ENCODE measurements at regions not wholly inside any gene's neighbourhood (a gene's known extent, or its start where the extent isn't known, plus 50 kb on each side); places are given as distances from the start of the nearest gene placed in this dataset.

- POLR2A ChIA-PET (ENCODE audit: low non-redundant PET): no interaction called here
- no peak for TF ChIP-seq CTCF (conservative IDR thresholded peaks at IDR 0.05; ENCODE audit: low read depth)
- CTCF ChIA-PET: interaction anchor here (0.6 kb wide), 1 partner anchor 568 kb away, joined by 3 read pairs; no protein-coding TSS in a partner anchor
- no peak for DNase-seq (ENCODE audit: low spot score)
- H3K27ac ChIP-seq: no peak overlapping the region
These were observed 1097.4 kb downstream of the TTLL7 start for GRCh38 chr1:82901561-82901960.

- no peak for TF ChIP-seq CTCF (conservative IDR thresholded peaks at IDR 0.05; ENCODE audit: low read depth)
- H3K27ac ChIP-seq: no peak overlapping the region
- ChIA-PET POLR2A (ENCODE audit: low non-redundant PET) (no interaction called here), CTCF (interaction anchor here (0.6 kb wide), 1 partner anchor 568 kb away, joined by 3 read pairs; no protein-coding TSS in a partner anchor)
- no peak for DNase-seq (ENCODE audit: low spot score)
These were observed 1097.8 kb downstream of the TTLL7 start for GRCh38 chr1:82901118-82901517.

DNA sequence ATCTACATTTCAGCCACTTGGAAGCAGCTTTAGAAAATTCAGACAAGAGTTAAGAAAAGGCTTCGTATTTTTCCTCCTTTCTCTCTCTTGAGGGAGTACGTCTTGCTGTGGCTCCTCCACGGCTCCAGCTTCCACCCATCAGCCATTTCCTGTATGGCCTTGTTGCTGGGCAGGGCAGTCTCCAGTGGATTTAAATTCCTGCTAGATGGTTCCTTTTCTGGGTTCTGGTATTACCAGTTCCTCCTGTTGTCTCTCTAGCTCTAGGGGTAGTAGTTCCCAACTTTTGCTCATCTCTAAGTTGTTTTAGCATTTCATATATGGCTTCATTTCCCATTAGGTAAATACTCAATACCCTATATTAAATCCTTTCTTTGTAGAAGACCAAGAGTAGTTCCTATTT lies 1098.3 kb downstream of the ADGRL2 start:
- POLR2A ChIA-PET (ENCODE audit: low non-redundant PET): no interaction called here
- no peak overlapping the region for H3K27ac ChIP-seq

GRCh38 chr1:82897549-82897948 lies 1096.8 kb downstream of the ADGRL2 start:
- no peak overlapping the region for H3K27ac ChIP-seq
- ChIA-PET CTCF (no interaction called here), POLR2A (ENCODE audit: low non-redundant PET) (no interaction called here)
- no peak for DNase-seq (ENCODE audit: low spot score)
- no peak for TF ChIP-seq CTCF (conservative IDR thresholded peaks at IDR 0.05; ENCODE audit: low read depth)

More for the DNA sequence above, 1098.3 kb downstream of the ADGRL2 start:
- CTCF ChIA-PET: interaction anchor here (0.6 kb wide), 1 partner anchor 33 kb away, joined by 3 read pairs; no protein-coding TSS in a partner anchor
- DNase-seq (ENCODE audit: low spot score): no peak
- no peak for TF ChIP-seq CTCF (conservative IDR thresholded peaks at IDR 0.05; ENCODE audit: low read depth)

GRCh38 chr1:82896036-82896435 lies 1095.3 kb downstream of the ADGRL2 start:
- no peak for TF ChIP-seq CTCF (conservative IDR thresholded peaks at IDR 0.05; ENCODE audit: low read depth)
- POLR2A ChIA-PET (ENCODE audit: low non-redundant PET): no interaction called here
- no peak overlapping the region for H3K27ac ChIP-seq
- DNase-seq (ENCODE audit: low spot score): no peak
- CTCF ChIA-PET: no interaction called here

GRCh38 chr1:82894635-82895034 lies 1093.9 kb downstream of the ADGRL2 start:
- ChIA-PET POLR2A (ENCODE audit: low non-redundant PET) (no interaction called here), CTCF (interaction anchor here (0.6 kb wide), 1 partner anchor 12 kb away, joined by 4 read pairs; no protein-coding TSS in a partner anchor)
- no peak for TF ChIP-seq CTCF (conservative IDR thresholded peaks at IDR 0.05; ENCODE audit: low read depth)
- no peak overlapping the region for H3K27ac ChIP-seq
- no peak for DNase-seq (ENCODE audit: low spot score)
